HG03442 (cell line): ENCODE measurements at regions not wholly inside any gene's neighbourhood (a gene's known extent, or its start where the extent isn't known, plus 50 kb on each side); places are given as distances from the start of the nearest gene placed in this dataset.
"Not testable (repeated sequence)": the region's sequence is repeated elsewhere in the genome, so short reads cannot be mapped to it uniquely, and the experiment has no call there.

Experiments used
- ATAC-seq: cut with Tn5 transposase; IDR thresholded peaks from one replicate; pipeline ENCODE4 v1.9.1; 2021; ENCODE audit warnings: mild to moderate bottlenecking, moderate library complexity; ENCODE audit not compliant: unreplicated experiment

GRCh38 chr2:87631402-87631801 is 116.5 kb upstream of the PLGLB2 start:
- ATAC-seq, result not testable (repeated sequence)

- ATAC-seq, result not testable (repeated sequence)
Observed at GRCh38 chr2:87633287-87633963, 114.5 kb upstream of the PLGLB2 start.

- not testable (repeated sequence) for ATAC-seq
Observed at GRCh38 chr2:87634106-87634505, 113.8 kb upstream of the PLGLB2 start.

GRCh38 chr2:87634971-87635650 is 112.8 kb upstream of the PLGLB2 start:
- ATAC-seq, result not testable (repeated sequence)

GRCh38 chr2:87636246-87636645 is 111.6 kb upstream of the PLGLB2 start:
- not testable (repeated sequence) for ATAC-seq

- not testable (repeated sequence) for ATAC-seq
Observed at GRCh38 chr2:87636735-87637134, 111.2 kb upstream of the PLGLB2 start.

GRCh38 chr2:87637249-87637990 is 110.5 kb upstream of the PLGLB2 start:
- ATAC-seq, result not testable (repeated sequence)

- ATAC-seq, result not testable (repeated sequence)
Observed at GRCh38 chr2:87638114-87638807, 109.6 kb upstream of the PLGLB2 start.

GRCh38 chr2:87638872-87639271 is 109.0 kb upstream of the PLGLB2 start:
- not testable (repeated sequence) for ATAC-seq

GRCh38 chr2:87639801-87640440 is 108.0 kb upstream of the PLGLB2 start:
- not testable (repeated sequence) for ATAC-seq

GRCh38 chr2:87640961-87641563 is 106.8 kb upstream of the PLGLB2 start:
- ATAC-seq, result not testable (repeated sequence)

GRCh38 chr2:87643165-87643564 is 104.7 kb upstream of the PLGLB2 start:
- ATAC-seq, result not testable (repeated sequence)

GRCh38 chr2:87647737-87648498 is 100.0 kb upstream of the PLGLB2 start:
- ATAC-seq, result not testable (repeated sequence)

- ATAC-seq, result not testable (repeated sequence)
Observed at GRCh38 chr2:87648815-87649214, 99.1 kb upstream of the PLGLB2 start.

- not testable (repeated sequence) for ATAC-seq
Observed at GRCh38 chr2:87649871-87650270, 98.0 kb upstream of the PLGLB2 start.

- ATAC-seq, result not testable (repeated sequence)
Observed at GRCh38 chr2:87650837-87651236, 97.0 kb upstream of the PLGLB2 start.

- ATAC-seq, result not testable (repeated sequence)
Observed at GRCh38 chr2:87651589-87651988, 96.3 kb upstream of the PLGLB2 start.

GRCh38 chr2:87653373-87653772 is 94.5 kb upstream of the PLGLB2 start:
- ATAC-seq, result not testable (repeated sequence)

- not testable (repeated sequence) for ATAC-seq
Observed at GRCh38 chr2:87654136-87654814, 93.6 kb upstream of the PLGLB2 start.
